GM21528 (cell line): ENCODE measurements at regions not wholly inside any gene's neighbourhood (a gene's known extent, or its start where the extent isn't known, plus 50 kb on each side); places are given as distances from the start of the nearest gene placed in this dataset.

Source experiments
- ATAC-seq: cut with Tn5 transposase; IDR thresholded peaks from one replicate; pipeline ENCODE4 v1.9.1; 2021; ENCODE audit warnings: mild to moderate bottlenecking, moderate library complexity; ENCODE audit not compliant: unreplicated experiment, low FRiP score

DNA sequence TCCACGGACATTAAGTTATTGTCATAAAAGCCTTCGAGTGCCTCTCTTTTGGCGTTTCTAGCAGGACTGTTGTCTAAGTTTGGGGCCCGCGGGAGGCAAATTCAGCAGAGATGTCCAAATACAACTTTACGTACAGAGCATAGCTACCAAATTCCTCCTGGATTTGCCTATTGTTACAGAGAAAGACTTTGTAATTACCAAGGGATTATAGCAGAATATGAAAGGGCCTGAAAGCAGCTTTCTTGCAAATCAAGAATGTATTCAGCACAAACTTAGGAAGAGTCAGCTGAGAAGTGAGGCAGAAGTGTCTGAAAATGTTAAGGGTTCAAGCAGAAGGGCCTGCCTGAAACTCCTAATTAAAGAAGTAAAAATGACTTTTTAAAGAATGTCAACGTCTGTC is 1053.5 kb upstream of the TENM3 start:
- no peak for ATAC-seq

DNA sequence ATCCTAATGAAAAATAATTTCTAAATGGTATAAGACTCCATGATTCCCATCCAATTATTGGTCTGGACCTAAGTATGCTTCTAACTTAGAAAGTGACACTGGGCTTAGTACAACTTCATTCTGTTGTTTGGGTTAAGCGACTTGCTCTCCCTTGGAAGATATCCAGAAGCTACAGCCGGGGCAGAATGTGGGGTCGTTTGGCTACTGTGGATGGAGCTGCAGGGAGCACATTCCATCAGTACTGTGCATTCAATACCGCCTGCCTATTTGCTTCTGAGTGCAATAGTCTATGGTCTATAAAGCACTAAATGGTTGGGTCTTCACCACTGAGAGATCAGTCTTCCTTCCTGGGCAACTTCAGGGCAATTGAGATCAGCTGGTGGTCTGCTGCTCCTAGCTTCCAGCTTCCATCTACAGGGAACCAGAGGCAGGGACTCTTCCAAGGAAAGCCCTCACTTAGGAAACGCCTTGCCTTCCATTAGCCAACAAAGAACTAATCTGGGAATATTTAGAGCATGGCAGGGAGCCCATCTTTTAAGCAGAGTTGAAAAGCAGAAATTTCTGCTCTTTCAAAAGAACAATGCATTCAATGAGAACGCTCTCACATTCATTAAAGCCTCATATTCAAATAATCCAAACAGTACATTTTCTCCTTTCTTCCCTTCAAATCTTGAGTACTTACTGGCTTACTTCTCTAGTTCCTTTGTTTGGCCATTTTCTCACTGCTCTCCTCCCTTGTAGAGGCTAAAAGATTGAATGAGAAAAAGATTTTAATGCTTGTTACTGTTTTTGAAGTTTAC is 1049.9 kb upstream of the TENM3 start:
- ATAC-seq, result no peak

DNA sequence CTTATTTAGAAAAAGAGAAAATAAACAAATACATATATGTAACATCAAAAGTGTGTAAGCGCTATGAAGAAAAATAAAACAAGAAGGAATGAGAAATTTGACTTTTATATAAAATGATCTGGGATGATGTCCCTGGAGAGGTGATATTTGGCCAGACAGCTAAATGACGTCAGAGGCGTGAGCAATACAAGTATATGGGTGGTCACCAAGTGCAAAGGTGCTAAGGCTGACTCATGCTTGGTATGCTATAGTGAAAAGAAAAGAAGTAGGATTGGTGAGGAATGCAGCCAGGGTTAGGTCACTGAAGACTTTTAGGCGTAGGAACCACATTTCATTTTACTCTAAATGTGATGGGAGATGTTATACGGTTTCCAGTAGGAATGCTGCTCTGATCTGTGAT is 1049.1 kb upstream of the TENM3 start:
- ATAC-seq, result no peak

DNA sequence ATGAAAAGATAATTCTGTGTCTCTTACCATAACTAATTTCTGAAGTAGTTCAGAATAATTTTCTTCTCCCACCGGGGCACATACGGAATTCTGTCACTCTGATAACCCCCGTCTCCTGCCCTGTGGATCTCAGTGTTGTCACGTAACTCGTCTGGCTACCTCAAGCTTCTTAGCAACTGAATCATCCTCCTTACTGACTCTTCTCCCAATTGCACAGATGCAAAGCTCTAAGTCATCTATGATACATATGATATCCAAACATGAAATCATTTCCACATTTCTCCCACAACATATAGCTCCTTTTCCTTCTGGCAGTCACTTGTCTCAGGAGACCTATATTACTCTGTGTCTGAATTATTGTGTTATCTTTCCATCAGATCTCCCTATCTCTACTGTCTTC is 1043.1 kb upstream of the TENM3 start:
- ATAC-seq, result no peak

DNA sequence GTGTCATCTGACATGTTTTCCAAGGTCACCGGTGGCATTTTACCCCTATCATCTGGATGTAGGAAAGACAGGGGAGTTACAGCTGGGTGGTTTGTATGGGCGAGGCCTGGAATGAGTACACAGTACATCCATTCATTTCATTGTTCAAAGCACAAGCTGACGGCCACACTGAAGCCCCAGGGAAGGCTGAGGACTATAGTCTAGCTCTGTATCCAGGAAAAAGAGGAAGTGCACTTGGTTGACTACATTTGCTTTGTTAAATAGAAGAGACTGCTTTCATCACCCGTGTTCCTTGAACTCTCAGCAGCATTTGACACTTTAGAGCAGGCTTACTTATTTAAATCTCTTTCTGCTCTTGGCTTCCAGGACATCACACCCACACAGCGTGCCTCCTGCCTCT is 1041.0 kb upstream of the TENM3 start:
- no peak for ATAC-seq

DNA sequence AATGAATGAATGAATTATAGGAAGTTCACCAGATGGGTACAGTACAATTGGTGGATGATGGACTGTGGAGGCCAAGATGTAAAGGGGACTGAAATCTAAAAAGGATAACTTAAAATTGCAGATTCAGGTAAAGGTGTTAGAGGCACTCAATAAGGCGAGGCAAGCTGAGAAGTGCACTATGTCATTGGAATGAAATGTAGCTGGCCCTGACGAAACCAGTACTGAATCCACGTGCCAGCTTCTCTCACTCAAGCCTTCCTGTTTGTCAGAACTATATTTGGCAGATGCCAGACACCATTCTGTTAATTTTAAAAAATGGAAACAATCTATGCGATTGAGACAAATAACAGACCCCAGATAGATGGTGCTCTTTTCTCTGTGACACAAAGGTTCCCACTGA is 1039.1 kb upstream of the TENM3 start:
- no peak for ATAC-seq

DNA sequence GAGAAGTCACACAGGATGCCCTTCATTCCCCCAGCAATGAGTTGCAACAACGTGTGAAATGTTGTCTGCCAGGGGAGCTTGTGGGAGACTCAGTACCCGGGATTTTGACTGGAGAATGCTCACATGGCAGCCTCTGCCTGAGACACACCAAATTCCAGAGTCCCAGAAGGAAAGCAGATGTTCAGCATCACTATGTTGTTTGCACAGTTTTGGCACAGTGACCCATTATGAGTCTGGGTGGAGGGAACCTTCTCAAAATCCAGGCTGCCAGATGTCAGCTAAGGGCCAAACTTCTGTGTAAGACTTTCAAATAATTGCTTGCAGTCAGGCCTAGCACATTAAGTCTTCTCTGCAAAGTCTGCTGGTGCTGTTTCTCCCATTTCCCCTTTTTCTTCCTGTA is 1029.7 kb upstream of the TENM3 start:
- ATAC-seq, result no peak

DNA sequence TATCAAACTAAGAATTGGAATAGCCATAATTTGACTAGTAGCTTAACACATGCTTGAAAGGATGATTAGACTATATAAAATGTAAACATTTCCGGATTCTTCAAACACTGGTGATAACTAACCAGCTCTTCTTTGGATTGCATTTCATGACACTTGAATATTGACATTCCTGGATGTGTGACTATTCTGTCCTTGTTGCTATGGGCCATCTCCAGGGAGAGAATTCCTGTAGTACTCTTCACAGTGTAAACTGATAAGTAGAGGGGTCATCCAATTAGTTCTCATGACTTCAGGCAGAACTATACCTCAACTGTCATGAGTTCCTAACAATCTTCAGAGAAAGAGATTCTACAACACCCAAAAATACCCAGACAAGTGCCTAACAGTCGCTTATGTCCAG is 1026.7 kb upstream of the TENM3 start:
- no peak for ATAC-seq

DNA sequence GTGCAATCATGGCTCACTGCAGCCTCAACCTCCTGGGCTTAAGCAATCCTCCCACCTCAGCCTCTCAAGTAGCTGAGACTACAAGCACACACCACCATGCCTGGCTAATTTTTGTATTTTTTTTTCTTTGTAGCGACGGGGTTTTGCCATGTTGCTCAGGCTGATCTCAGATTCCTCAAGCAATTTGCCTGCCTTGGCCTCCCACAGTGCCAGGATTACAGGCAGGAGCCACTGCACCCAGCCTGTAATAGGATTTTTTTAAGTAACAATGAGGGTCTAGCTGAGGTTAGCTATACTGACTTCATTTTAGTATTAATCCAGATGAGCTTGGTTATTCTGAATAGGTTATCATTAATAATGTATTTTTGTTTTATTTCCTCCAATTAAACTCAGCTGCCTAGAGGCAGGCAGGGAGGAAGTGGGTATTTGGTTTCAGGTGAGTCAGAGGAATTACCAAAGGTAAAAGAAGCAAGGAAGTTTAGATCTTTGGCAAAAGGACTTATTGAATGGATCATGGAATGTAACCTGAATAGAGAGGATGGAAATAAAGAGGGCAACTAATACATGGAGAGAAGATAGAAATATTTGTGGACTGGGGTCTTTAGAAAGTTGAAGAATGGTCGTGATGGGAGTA is 1023.3 kb upstream of the TENM3 start:
- ATAC-seq, result no peak

DNA sequence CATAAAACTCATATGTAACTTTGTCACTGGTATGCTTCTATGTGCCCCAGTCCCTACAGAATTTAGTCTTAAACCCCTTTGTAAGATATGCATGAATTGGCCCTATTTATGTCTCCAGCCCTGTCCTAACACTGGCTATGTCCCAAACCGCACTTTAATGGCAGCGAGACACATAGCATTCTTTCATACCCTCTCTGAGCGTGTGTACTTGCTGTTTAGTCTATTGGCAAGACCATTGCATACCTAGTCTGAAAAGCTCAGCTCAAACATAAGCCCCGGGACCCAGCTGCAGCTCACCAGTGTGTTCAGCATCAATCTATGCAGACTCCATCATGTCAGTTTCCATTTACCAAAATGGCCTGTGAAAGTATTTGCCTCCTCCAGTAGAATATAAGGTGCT is 1018.4 kb upstream of the TENM3 start:
- no peak for ATAC-seq

DNA sequence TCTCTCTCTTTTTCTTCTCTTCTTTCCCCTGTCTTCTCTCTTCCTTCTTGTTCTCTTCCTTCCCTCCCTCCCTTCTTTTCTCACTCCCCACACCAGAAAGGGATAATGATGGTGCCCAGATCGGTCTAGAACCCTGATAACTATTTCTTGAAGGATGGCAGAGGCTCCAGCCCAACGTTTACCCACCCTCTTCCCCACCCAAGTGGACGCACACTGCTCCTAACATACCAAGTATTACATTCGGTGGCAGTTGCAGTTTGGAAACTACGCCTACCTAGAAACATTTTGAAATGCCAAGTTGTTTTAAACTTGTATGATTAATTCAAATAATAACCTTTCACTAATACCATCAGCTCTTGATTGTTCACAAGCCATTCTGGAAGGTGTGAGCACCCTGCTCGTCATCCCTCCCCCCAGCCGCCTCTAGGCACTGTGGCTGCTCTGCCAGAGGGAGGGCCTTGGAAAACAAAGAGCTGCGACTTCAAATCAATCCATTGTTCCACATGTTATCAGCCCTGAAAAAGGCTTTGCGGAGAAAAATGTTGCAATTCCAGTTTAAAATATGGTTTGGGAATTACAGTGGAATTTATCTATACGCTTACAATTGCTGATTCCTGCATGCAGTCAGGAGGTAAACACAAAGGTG is 1017.5 kb upstream of the TENM3 start:
- no peak for ATAC-seq

DNA sequence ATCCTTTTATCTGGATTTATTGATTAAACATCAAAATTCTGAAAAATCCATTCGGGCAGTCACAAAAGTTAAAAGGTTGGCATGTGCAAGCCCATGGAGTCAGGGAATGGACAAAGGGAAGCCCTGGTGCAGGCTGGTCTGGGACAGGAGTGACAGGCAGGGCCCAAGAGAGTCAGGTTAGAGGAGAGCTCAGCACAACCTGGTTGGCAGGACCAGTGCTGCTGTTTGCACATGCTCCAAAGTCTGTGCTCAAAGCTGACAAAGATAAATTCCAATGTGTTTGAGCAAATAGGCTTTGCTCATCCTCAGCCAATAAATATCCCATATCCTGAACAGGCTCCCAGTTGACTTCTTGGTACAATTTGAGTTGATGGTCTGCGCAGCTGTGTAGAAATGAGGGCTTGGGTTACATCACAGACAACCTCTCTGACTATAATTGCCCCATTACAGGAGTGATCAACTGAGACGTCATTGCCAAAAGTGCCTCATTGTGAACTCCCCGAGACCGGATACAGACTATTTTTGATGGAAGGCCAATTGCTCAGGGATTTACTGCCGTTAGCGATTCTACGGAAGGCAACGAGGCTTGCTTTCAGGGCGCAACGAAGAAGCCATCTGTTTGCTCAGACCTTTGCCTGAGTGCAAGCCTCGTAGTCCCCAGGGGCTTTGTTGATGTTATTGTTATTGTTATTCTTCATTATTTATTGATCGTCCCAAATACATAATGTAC is 1008.1 kb upstream of the TENM3 start:
- no peak for ATAC-seq

DNA sequence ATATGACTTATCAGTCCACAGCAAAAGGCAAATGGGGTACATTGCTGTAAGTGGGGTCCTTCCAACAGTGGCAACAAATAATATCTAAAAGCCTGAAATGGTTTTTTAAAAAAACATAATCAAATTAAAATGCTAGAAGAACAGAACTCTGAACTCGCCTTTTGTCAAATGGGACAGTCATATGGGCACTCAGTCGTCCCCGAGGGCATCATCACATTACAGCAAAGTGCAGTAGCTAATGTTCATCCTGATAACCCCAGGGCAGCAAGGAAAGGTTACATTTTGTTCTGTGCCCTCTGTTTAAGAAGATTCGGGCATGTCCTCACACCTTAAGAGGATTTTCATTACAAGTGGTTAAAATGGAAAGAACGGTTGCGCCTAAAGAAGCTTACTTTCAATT is 997.9 kb upstream of the TENM3 start:
- ATAC-seq, result no peak

DNA sequence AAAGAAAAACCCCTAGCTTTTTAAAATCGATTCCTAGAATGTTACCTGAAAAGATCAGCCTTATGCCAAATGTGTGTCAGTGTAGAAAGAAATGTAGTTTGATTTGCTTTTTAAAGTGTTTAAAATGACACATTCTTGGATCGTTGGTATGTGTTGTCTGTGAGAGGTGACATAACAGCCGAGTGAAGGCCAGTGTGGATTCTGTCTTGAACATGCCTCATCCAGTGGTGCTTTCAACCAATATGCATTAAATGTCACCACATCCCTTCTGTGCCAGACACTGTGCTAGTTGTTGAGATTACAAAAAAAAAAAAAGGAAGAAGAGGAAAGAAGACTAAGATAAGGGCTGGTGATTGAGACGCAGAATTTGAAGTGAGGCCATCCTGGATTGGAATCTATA is 994.2 kb upstream of the TENM3 start:
- no peak for ATAC-seq

DNA sequence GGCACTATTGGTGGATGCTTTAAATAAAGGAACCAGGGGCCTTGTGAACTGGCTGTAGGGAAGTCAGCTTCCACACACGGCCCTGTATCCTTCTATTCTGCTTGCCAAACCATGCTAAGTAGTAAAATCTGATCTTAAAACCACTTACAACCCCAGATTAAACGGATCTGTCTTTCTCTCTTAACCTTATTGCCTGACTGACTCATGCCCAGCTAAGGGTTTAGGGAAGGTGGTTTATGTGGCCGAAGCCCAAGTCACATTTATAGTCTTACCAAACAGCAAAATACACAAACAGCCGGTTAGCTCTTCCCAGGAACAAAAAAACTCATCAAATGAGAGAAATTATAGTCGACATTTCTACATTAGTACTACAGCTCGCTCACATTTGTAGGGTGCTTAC is 988.4 kb upstream of the TENM3 start:
- ATAC-seq, result no peak

DNA sequence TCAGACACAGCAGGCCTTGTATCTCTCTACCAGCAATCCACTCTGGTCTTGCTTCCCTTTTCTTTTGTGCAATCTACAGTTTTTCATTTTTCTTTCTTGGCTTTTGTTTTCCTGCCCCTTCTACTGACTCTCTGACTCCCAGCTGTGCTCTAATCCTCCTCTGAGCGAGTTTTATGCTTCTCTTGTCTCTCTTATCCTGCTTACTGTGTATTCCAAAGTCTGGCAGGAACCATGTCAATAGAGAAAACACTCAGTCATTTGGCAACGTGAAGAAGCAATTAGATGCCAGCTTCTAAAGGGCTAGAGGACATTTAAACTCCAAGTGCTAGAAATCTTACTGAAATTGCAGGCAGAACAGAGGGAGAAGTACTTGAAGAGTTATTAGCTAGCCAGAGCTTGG is 984.6 kb upstream of the TENM3 start:
- ATAC-seq, result no peak

DNA sequence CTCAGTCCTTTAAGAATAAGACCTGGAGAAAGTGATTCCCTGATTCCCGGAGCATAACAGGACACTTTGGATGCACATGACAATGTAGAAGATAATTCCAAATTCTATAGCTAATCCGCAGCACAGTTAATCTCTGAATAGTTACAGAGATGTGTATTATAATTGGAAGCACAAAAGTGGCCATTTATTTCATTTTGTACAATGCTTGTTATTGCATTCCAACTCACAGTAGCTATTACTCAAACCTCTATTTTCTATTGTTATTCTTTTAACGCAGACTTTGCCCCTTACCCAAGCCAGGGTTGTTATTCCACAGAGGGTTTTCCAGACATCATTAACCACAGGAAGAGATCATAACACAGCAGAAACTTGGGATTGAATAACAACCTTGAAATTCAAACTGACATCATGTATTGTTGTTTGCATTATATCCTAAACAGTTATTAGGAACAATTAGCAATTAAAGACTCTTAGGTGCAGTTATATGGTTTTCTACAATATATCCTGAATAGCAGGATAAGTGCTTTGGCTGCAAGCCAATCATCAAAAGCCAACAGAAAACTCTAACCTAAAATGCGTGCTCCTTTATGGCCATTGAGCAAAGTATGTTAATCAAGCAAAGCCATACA is 984.0 kb upstream of the TENM3 start:
- ATAC-seq, result no peak

DNA sequence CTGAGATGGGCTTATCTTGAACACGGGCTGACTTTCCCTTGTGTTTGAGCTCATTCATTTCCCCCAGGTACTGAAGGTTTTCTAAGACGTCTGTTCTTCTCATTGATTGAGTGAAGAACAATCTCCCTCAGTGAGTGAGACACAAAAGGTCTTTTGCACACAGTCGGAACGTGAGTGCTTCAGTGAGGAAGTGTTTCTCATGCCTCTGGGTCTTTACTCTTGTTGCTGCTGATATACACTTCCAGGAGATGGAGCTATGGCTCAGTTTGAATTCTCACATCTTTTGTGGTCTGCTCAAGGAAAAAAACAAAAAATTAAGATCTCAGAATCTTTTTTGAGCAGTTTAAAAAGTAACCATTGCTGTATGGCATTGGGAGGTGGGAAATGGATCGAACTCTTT is 981.9 kb upstream of the TENM3 start:
- no peak for ATAC-seq

DNA sequence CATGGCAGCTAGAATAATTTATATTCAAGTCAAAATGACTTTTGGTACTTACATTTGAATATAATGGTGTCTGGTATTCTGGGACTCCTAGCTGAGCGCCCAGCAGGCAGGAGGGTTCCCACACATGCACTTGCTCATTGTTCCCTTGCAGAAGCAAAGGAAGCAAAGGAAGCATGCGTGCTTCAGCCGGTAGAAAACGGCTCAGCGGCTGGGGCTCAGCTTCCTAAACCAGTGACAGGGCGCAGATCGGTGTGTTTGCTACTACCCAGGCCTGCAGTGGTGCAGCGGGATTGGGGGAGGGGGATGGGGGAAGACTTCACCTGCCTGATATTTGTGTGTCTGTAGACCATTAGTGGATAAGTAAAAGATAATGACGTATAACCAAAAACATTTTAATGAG is 978.3 kb upstream of the TENM3 start:
- ATAC-seq, result no peak

DNA sequence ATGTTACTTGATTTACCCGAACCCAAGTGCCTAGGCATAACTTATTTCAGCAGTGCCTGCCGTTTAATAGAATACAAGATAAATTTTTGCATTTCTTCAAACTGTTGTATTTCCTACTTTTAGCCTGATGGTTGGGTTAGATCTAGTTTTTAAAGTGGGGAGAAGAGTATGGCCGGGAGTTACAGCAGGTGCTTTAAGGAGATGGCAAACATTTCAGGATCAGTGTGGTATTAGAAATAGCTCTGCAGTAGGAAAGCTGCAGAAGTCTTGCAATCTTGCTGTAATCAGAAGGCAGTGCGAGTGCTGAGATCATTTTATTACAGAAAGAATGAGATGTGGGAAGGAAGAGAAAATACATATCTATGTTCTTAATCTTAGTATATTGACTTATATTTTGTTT is 977.8 kb upstream of the TENM3 start:
- no peak for ATAC-seq

DNA sequence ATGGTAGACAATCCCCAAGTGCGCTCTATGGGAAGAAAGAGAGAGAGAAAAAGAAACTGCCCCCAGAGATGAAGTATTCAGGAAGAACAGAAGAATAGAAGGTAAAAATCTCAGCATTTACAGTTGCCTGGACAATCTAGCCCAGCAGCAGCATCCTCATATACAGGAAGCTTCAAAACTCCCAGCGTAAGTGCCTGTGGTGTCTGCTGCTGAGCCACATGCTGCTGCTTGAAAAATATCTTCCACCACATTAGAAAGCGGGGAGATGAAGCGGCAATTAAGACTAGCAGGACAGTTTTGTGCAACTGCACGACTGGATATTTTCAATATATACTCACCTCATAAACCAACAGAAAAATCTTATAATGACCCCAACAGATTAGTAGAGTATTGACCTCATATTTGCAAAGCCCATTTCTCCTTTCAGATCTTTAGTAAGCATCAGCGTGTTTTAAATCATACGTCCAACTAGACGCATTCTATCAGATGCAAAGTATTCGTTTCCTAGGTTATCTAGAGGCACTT is 972.0 kb upstream of the TENM3 start:
- no peak for ATAC-seq
